ENCODE measurements at regions not wholly inside any gene's neighbourhood (a gene's known extent, or its start where the extent isn't known, plus 50 kb on each side); places are given as distances from the start of the nearest gene placed in this dataset.
"Not testable (repeated sequence)": the region's sequence is repeated elsewhere in the genome, so short reads cannot be mapped to it uniquely, and the experiment has no call there.

- POLR2A ChIA-PET (ENCODE audit: unreplicated experiment); H3K79me2 ChIP-seq (ENCODE audit: low read depth); H3K27ac ChIP-seq; H3F3A ChIP-seq (ENCODE audit: insufficient read depth, low read depth); H3K4me3 ChIP-seq; H3K27me3 ChIP-seq (ENCODE audit: insufficient read depth, low read depth); H3K9me2 ChIP-seq (ENCODE audit: insufficient read depth); intact Hi-C loops (cut with micrococcal nuclease; ENCODE audit: unreplicated experiment); CTCF ChIA-PET; H4K20me1 ChIP-seq (ENCODE audit: insufficient read depth); H3K4me2 ChIP-seq; H2AFZ ChIP-seq; H3K36me3 ChIP-seq (ENCODE audit: low read depth); BruUV-seq (replicated peaks); H3K9me3 ChIP-seq (ENCODE audit: insufficient read depth, low read depth); H3K4me1 ChIP-seq (replicated peaks; ENCODE audit: insufficient read depth); DNase-seq: not testable (repeated sequence)
These were observed 401.7 kb upstream of the SPATA31A3 start for GRCh38 chr9:67394038-67394437.

GRCh38 chr9:67369664-67370063 is 377.3 kb upstream of the SPATA31A3 start:
- POLR2A ChIA-PET (ENCODE audit: unreplicated experiment); H3K27me3 ChIP-seq (ENCODE audit: insufficient read depth, low read depth); H3K4me2 ChIP-seq; H2AFZ ChIP-seq; H3K79me2 ChIP-seq (ENCODE audit: low read depth); DNase-seq; H3F3A ChIP-seq (ENCODE audit: insufficient read depth, low read depth); H3K4me1 ChIP-seq (replicated peaks; ENCODE audit: insufficient read depth); H3K27ac ChIP-seq; intact Hi-C loops (cut with micrococcal nuclease; ENCODE audit: unreplicated experiment); H4K20me1 ChIP-seq (ENCODE audit: insufficient read depth); H3K9me3 ChIP-seq (ENCODE audit: insufficient read depth, low read depth); H3K4me3 ChIP-seq; BruUV-seq (replicated peaks); H3K9me2 ChIP-seq (ENCODE audit: insufficient read depth); H3K36me3 ChIP-seq (ENCODE audit: low read depth); CTCF ChIA-PET: not testable (repeated sequence)

- not testable (repeated sequence) for BruUV-seq (replicated peaks)
These were observed 370.0 kb upstream of the SPATA31A3 start for GRCh38 chr9:67362325-67362724.

GRCh38 chr9:67353961-67354360 is 361.6 kb upstream of the SPATA31A3 start:
- H3K4me2 ChIP-seq; H2AFZ ChIP-seq; H3K4me3 ChIP-seq; H3K9me2 ChIP-seq (ENCODE audit: insufficient read depth); BruUV-seq (replicated peaks); CTCF ChIA-PET; POLR2A ChIA-PET (ENCODE audit: unreplicated experiment); DNase-seq; H3F3A ChIP-seq (ENCODE audit: insufficient read depth, low read depth); H3K36me3 ChIP-seq (ENCODE audit: low read depth); H3K9me3 ChIP-seq (ENCODE audit: insufficient read depth, low read depth); H3K4me1 ChIP-seq (replicated peaks; ENCODE audit: insufficient read depth); H4K20me1 ChIP-seq (ENCODE audit: insufficient read depth); H3K27me3 ChIP-seq (ENCODE audit: insufficient read depth, low read depth); H3K27ac ChIP-seq; intact Hi-C loops (cut with micrococcal nuclease; ENCODE audit: unreplicated experiment); H3K79me2 ChIP-seq (ENCODE audit: low read depth): not testable (repeated sequence)

More at GRCh38 chr9:67362325-67362724, 370.0 kb upstream of the SPATA31A3 start:
- H3K27ac ChIP-seq; H3K9me3 ChIP-seq (ENCODE audit: insufficient read depth, low read depth); H3K4me3 ChIP-seq; DNase-seq; H3K79me2 ChIP-seq (ENCODE audit: low read depth); intact Hi-C loops (cut with micrococcal nuclease; ENCODE audit: unreplicated experiment); H3K27me3 ChIP-seq (ENCODE audit: insufficient read depth, low read depth); H4K20me1 ChIP-seq (ENCODE audit: insufficient read depth); H3F3A ChIP-seq (ENCODE audit: insufficient read depth, low read depth); H3K4me2 ChIP-seq; H3K36me3 ChIP-seq (ENCODE audit: low read depth); CTCF ChIA-PET; POLR2A ChIA-PET (ENCODE audit: unreplicated experiment); H3K9me2 ChIP-seq (ENCODE audit: insufficient read depth); H2AFZ ChIP-seq; H3K4me1 ChIP-seq (replicated peaks; ENCODE audit: insufficient read depth): not testable (repeated sequence)

GRCh38 chr9:67349424-67349759 is 357.0 kb upstream of the SPATA31A3 start:
- H3K79me2 ChIP-seq (ENCODE audit: low read depth); H3K4me2 ChIP-seq; intact Hi-C loops (cut with micrococcal nuclease; ENCODE audit: unreplicated experiment); H3K27me3 ChIP-seq (ENCODE audit: insufficient read depth, low read depth); H3K36me3 ChIP-seq (ENCODE audit: low read depth); CTCF ChIA-PET; H3K27ac ChIP-seq; H3K9me2 ChIP-seq (ENCODE audit: insufficient read depth); H2AFZ ChIP-seq; H3K4me3 ChIP-seq; H4K20me1 ChIP-seq (ENCODE audit: insufficient read depth); DNase-seq; POLR2A ChIA-PET (ENCODE audit: unreplicated experiment); H3K9me3 ChIP-seq (ENCODE audit: insufficient read depth, low read depth); BruUV-seq (replicated peaks); H3F3A ChIP-seq (ENCODE audit: insufficient read depth, low read depth); H3K4me1 ChIP-seq (replicated peaks; ENCODE audit: insufficient read depth): not testable (repeated sequence)

GRCh38 chr9:67348562-67349423 is 356.4 kb upstream of the SPATA31A3 start:
- H3K9me2 ChIP-seq (ENCODE audit: insufficient read depth); BruUV-seq (replicated peaks); H3K9me3 ChIP-seq (ENCODE audit: insufficient read depth, low read depth); H3K4me3 ChIP-seq; H3K27me3 ChIP-seq (ENCODE audit: insufficient read depth, low read depth); H3F3A ChIP-seq (ENCODE audit: insufficient read depth, low read depth); H3K79me2 ChIP-seq (ENCODE audit: low read depth); H4K20me1 ChIP-seq (ENCODE audit: insufficient read depth); H3K36me3 ChIP-seq (ENCODE audit: low read depth); H3K4me2 ChIP-seq; H2AFZ ChIP-seq; DNase-seq; intact Hi-C loops (cut with micrococcal nuclease; ENCODE audit: unreplicated experiment); CTCF ChIA-PET; H3K4me1 ChIP-seq (replicated peaks; ENCODE audit: insufficient read depth); H3K27ac ChIP-seq; POLR2A ChIA-PET (ENCODE audit: unreplicated experiment): not testable (repeated sequence)

- H3K79me2 ChIP-seq (ENCODE audit: low read depth); DNase-seq; CTCF ChIA-PET; H3F3A ChIP-seq (ENCODE audit: insufficient read depth, low read depth); H3K27me3 ChIP-seq (ENCODE audit: insufficient read depth, low read depth); H3K4me2 ChIP-seq; H4K20me1 ChIP-seq (ENCODE audit: insufficient read depth); H3K27ac ChIP-seq; intact Hi-C loops (cut with micrococcal nuclease; ENCODE audit: unreplicated experiment); H3K9me3 ChIP-seq (ENCODE audit: insufficient read depth, low read depth); H3K4me1 ChIP-seq (replicated peaks; ENCODE audit: insufficient read depth); H2AFZ ChIP-seq; POLR2A ChIA-PET (ENCODE audit: unreplicated experiment); BruUV-seq (replicated peaks); H3K4me3 ChIP-seq; H3K36me3 ChIP-seq (ENCODE audit: low read depth); H3K9me2 ChIP-seq (ENCODE audit: insufficient read depth): not testable (repeated sequence)
These were observed 355.7 kb upstream of the SPATA31A3 start for GRCh38 chr9:67348094-67348493.
